Activated naive CD4-positive, alpha-beta T cell treated with anti-CD3 and anti-CD28 coated beads, Interleukin-2, amount 50 U/mL, for 72 hours (primary cell): ENCODE measurements at regions not wholly inside any gene's neighbourhood (a gene's known extent, or its start where the extent isn't known, plus 50 kb on each side); places are given as distances from the start of the nearest gene placed in this dataset.

Experiments used
- ATAC-seq, 2 donors: fragments of 150-1000 bp; cut with Tn5 transposase; 2 replicates each; pipeline ENCODE4 v1.10.0; 2021; ENCODE audit warnings: mild to moderate bottlenecking in 2 of 2, moderate library complexity in 2 of 2
- DNase-seq, 2 donors: peaks; one replicate each; pipeline ENCODE4 v3.0.0; 2021 to 2022; ENCODE audit warnings: low spot score in 2 of 2
- H3K27ac Mint-ChIP-seq, 2 donors: one replicate each; pipeline ENCODE4 v1.8.0; 2022; ENCODE audit warnings: mild to moderate bottlenecking in 2 of 2, mixed read lengths in 2 of 2
- H3K36me3 Mint-ChIP-seq, 2 donors: one replicate each; pipeline ENCODE4 v1.8.0; 2022; ENCODE audit warnings: mixed read lengths in 2 of 2
- H3K9me3 Mint-ChIP-seq, 2 donors: one replicate each; pipeline ENCODE4 v1.8.0; 2022; ENCODE audit warnings: mixed read lengths in 2 of 2

DNA sequence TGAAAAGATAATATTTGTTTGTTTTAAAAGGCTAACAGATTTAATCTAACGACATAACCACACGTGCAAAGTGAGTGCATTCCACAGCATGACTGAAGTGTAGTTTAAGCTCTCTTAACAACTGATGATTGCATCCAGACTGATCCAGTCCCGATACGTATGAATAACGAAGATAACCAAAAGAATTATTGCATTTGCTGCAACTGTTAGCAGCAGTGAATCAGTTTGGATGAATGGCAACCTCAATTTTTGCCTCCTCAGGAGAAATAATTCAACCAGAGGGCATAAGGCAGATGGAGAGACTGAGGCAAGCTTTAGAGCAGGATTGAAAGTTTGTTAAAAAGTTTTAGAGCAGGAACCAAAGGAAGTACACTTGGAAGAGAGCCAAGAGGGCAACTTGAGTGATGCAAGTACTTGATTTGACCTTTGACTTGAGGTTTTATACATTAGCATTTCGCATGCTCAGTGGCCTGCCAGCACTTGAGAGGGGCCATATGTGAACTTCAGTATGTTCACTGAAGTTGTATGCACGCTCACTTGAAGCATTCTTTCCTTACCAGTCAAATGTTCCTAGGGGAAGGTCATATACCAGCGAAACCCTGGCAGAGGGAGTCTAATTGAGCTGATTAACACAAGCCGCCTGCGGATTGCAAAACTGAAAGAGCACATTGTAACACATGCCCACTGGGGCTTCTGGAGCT is 835.0 kb upstream of the PCDH20 start:
- Mint-ChIP-seq H3K27ac (no peak overlapping the region), H3K9me3 (peaks cover 9 to 14% of the 10 kb centered on the region in 2 donors), H3K36me3 (no peaks in the 10 kb centered on the region)
- no peak for DNase-seq
- ATAC-seq, result no peak

DNA sequence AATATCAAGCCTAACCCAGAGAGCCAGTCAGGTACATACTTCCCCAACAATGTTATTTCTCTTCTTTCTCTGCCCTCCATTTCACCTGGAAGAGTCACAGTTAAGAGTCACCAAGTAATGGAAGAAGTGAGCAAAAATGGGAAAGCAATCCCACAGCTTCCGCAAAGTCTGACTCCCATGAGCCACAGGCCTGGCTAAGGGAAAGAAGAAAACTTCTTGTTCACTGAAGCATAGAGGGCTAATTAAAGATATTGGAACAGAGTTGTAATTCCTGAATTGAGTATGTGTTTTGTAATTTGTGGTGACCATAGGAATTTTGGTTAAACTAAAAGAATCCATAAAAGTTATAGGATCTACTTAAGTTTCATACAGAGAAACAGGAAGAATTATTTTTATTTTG is 830.9 kb upstream of the PCDH20 start:
- Mint-ChIP-seq H3K9me3 (peaks cover 11 to 16% of the 10 kb centered on the region in 2 donors), H3K36me3 (no peaks in the 10 kb centered on the region), H3K27ac (no peak overlapping the region)
- ATAC-seq (no peak), DNase-seq (no peak)

GRCh38 chr13:62243106-62243505 is 827.5 kb upstream of the PCDH20 start:
- peaks cover 8 to 9% of the 10 kb centered on the region in 2 donors for H3K9me3 Mint-ChIP-seq
- no peak overlapping the region for H3K27ac Mint-ChIP-seq
- DNase-seq (no peak), ATAC-seq (no peak)
- H3K36me3 Mint-ChIP-seq, result no peaks in the 10 kb centered on the region

- H3K9me3 Mint-ChIP-seq, result peaks cover 5 to 10% of the 10 kb centered on the region in 2 donors
- H3K36me3 Mint-ChIP-seq, result no peaks in the 10 kb centered on the region
- ATAC-seq (no peak), DNase-seq (no peak)
- no peak overlapping the region for H3K27ac Mint-ChIP-seq
These were observed 819.3 kb upstream of the PCDH20 start for GRCh38 chr13:62234780-62235440.

GRCh38 chr13:62210951-62211350 is 795.3 kb upstream of the PCDH20 start:
- DNase-seq (no peak), ATAC-seq (no peak)
- H3K36me3 Mint-ChIP-seq, result peaks cover 0 to 4% of the 10 kb centered on the region in 2 donors
- peaks cover 16 to 24% of the 10 kb centered on the region in 2 donors for H3K9me3 Mint-ChIP-seq
- H3K27ac Mint-ChIP-seq, result no peak overlapping the region

DNA sequence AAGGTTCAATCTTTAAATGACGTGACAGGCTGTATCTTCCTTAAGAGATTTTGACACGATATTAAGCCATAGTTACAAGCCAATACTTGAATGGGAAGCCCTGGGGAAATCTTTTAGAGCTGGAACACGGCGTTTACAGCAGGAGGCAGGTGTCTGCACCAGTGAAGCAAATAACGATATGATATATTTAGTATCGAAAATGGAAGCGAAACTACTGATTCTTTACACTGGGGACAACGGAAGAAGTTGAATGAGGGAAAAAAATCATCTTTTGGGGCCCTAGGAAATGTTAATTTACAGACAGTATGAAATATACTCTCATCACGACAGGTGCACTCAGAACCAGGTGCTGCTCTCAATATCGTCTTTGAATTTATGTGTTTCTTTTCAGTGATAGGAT is 793.9 kb upstream of the PCDH20 start:
- Mint-ChIP-seq H3K9me3 (peaks cover 23 to 32% of the 10 kb centered on the region in 2 donors), H3K36me3 (peaks cover 0 to 12% of the 10 kb centered on the region in 2 donors), H3K27ac (no peak overlapping the region)
- no peak for DNase-seq
- no peak for ATAC-seq

DNA sequence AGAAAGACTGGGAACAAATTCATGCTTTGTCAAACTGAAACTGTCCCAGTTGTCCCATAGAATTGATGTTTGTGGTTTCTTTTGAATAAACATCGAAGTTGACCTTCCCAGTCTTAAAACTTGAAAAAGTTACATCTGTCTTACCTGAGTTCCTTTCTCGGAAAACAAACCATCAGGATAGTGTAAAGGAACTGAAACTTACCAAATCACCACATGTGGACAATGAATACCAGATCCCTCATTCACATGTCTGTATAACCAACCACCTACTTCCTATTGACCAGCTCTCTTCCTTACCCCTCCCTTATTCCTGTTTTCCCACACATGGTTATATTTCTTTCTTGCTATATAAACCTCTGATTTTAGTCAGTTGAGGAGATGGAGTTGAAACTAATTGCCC is 791.7 kb upstream of the PCDH20 start:
- DNase-seq (no peak), ATAC-seq (no peak)
- H3K27ac Mint-ChIP-seq, result no peak overlapping the region
- peaks cover 0 to 7% of the 10 kb centered on the region in 2 donors for H3K36me3 Mint-ChIP-seq
- peaks cover 23 to 31% of the 10 kb centered on the region in 2 donors for H3K9me3 Mint-ChIP-seq

DNA sequence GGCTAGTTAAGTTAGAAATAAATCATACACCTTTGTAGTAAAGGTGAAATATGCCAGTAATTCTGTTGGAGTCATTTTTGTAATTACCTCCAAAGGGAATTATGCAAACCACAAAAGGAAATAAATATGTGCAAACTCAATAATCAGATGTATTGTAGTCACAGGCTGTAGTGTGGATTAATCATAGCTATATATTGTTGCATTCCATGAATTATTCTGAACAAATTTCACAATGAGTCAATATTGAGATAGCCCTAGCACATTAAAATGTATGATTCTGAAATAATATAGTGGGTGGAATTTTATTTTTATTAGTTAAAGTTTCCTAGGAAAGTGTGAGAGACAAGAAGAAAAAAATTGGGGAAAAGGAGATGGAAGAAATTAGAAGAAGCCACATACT is 790.5 kb upstream of the PCDH20 start:
- peaks cover 23 to 31% of the 10 kb centered on the region in 2 donors for H3K9me3 Mint-ChIP-seq
- H3K27ac Mint-ChIP-seq, result no peak overlapping the region
- peaks cover 0 to 7% of the 10 kb centered on the region in 2 donors for H3K36me3 Mint-ChIP-seq
- no peak for DNase-seq
- no peak for ATAC-seq

DNA sequence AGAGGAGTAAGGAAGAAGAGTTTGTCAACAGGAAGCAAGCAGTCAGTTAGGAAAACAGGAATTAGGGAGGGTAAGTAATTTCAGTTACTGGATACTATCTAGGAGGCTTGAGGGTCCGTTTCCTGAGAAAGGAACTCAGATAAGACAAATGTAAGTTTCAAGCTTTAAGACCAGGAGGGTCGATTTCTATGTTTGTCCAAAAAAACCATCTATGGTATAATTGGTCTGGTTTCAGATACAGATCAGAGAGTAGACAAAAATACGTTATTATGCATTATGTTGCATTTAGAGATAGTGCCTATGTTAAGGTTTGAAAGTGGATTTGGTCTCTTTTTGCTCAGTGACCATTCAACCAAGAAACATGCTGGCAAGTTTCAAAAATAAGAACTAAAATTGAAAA is 789.6 kb upstream of the PCDH20 start:
- H3K9me3 Mint-ChIP-seq, result peaks cover 30 to 34% of the 10 kb centered on the region in 2 donors
- H3K27ac Mint-ChIP-seq, result no peak overlapping the region
- ATAC-seq, result no peak
- no peak for DNase-seq
- peaks cover 0 to 12% of the 10 kb centered on the region in 2 donors for H3K36me3 Mint-ChIP-seq

DNA sequence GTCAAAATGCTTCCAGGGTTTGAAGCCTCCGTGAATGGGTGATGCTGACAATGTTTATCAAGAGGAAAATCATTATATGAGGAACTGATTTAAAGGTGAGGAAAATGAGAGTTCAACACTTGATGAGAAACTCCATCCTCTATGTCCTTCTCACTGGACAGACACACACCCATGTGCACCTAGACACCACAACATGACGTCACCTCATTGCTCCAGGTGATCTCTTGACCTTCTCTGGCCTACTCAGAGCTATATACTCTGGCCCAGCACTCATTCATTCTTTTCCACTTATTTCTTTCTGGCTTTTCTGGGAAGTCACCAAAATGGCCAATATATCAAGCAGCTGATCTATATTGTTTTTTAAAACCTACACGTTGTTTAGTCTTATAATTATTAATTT is 778.7 kb upstream of the PCDH20 start:
- Mint-ChIP-seq H3K27ac (no peak overlapping the region), H3K36me3 (no peaks in the 10 kb centered on the region), H3K9me3 (peaks cover 5 to 7% of the 10 kb centered on the region in 2 donors)
- DNase-seq (no peak), ATAC-seq (no peak)

DNA sequence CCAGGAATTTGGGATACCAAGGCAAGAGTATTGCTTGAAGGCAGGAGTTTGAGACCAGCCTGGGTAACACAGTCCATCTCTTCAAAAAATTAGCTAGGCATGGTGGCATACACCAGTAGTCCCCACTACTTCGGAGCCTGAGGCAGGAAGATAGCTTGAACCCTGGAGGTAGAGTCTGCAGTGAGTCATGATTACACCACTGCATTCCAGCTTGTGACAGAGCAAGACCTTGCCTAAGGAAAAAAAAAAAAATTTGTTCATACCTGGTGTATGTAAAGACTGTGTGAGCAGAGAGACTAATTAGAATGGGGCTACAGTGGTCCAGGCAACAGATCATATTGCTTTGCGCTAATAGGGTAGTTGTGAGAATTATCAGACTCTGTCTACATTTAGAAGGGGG is 778.3 kb upstream of the PCDH20 start:
- ATAC-seq (no peak), DNase-seq (no peak)
- Mint-ChIP-seq H3K9me3 (peaks cover 5 to 7% of the 10 kb centered on the region in 2 donors), H3K36me3 (no peaks in the 10 kb centered on the region), H3K27ac (no peak overlapping the region)

- Mint-ChIP-seq H3K27ac (no peak overlapping the region), H3K9me3 (peaks cover 0 to 14% of the 10 kb centered on the region in 2 donors), H3K36me3 (no peaks in the 10 kb centered on the region)
- DNase-seq (no peak), ATAC-seq (no peak)
These were observed 770.1 kb upstream of the PCDH20 start for GRCh38 chr13:62185631-62186255.

- no peaks in the 10 kb centered on the region for H3K36me3 Mint-ChIP-seq
- ATAC-seq (no peak), DNase-seq (no peak)
- no peak overlapping the region for H3K27ac Mint-ChIP-seq
- peaks cover 14 to 29% of the 10 kb centered on the region in 2 donors for H3K9me3 Mint-ChIP-seq
These were observed 760.4 kb upstream of the PCDH20 start for GRCh38 chr13:62176051-62176450.

- Mint-ChIP-seq H3K36me3 (peaks cover 0 to 5% of the 10 kb centered on the region in 2 donors), H3K9me3 (peaks cover 18 to 23% of the 10 kb centered on the region in 2 donors), H3K27ac (no peak overlapping the region)
- ATAC-seq, result no peak
- DNase-seq, result no peak
These were observed 758.3 kb upstream of the PCDH20 start for GRCh38 chr13:62173958-62174357.

GRCh38 chr13:62171697-62172096 is 756.0 kb upstream of the PCDH20 start:
- H3K9me3 Mint-ChIP-seq, result peaks cover 15 to 22% of the 10 kb centered on the region in 2 donors
- DNase-seq (no peak), ATAC-seq (no peak)
- H3K36me3 Mint-ChIP-seq, result peaks cover 0 to 5% of the 10 kb centered on the region in 2 donors
- no peak overlapping the region for H3K27ac Mint-ChIP-seq

DNA sequence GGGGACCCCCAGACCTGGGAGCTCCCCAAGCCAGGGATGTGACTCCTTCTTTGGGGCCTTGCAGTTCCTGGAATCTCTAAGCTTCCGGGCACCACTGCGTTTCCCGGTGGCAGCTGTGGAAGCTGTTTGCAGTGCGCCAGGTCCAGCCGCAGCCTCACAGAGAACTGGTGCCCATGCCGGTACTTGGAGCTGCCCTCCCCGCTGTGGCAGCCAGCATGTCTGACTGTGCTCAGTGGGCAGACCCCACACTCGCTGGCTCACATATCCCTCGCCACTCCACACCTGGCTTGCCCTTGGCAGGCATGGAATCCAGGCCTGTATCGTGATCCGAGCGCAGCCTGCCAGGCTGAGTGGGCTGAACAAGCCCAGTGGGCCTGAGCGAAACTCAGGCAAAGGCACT is 753.2 kb upstream of the PCDH20 start:
- ATAC-seq, result no peak
- Mint-ChIP-seq H3K27ac (no peak overlapping the region), H3K36me3 (peaks cover 0 to 5% of the 10 kb centered on the region in 2 donors), H3K9me3 (peaks cover 9 to 15% of the 10 kb centered on the region in 2 donors)
- DNase-seq, result no peak

DNA sequence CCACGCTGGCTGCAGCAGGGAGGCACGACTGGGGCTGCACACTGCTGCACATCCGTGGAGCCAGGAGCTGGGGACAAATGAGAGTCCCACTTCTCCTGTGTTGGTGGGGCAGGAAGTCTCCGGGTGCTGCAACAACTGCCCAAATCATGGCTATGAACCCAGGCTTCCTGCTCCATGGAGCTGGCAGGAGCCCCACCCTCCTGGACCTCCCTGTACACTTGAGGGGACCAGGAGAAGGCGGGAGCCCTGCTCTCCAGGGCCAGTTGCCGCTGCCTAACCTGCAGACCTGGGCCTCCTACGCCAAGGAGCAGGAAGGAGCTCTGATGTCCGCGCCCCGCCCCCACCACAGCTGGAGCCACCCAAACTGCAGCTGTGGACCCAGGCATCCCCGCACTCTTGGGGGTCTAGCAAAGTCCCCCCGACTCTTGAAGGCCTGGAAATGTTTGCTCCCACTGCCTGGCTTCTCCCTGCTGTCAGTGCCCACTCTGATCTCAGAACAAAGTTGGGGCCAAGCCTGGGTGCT is 752.1 kb upstream of the PCDH20 start:
- H3K36me3 Mint-ChIP-seq, result peaks cover 0 to 5% of the 10 kb centered on the region in 2 donors
- H3K27ac Mint-ChIP-seq, result no peak overlapping the region
- peaks cover 9 to 15% of the 10 kb centered on the region in 2 donors for H3K9me3 Mint-ChIP-seq
- ATAC-seq (no peak), DNase-seq (no peak)
